IMR-90 (cell line): ENCODE measurements at regions not wholly inside any gene's neighbourhood (a gene's known extent, or its start where the extent isn't known, plus 50 kb on each side); places are given as distances from the start of the nearest gene placed in this dataset.

Experiments
- ATAC-seq: fragments of 200-7000 bp; cut with Tn5 transposase; 2 replicates; pipeline ENCODE4 v1.9.1; 2020; ENCODE audit warnings: low read depth, mild to moderate bottlenecking, moderate library complexity
- BruUV-seq: library from RNA; stranded (reverse); fragments of 400-500 nt; replicated peaks from 2 replicates; lab custom pipeline; 2021; lab: Mats Ljungman, UMichigan
- CTCF ChIA-PET: fragments of 300-600 bp; formaldehyde crosslinking; extraction: SDS; loops from one replicate; lab custom pipeline; 2021; ENCODE audit warnings: antibody characterized with exemption; lab: Yijun Ruan, JAX
- POLR2A ChIA-PET: fragments of 300-600 bp; sonication (Branson Sonifier 250); formaldehyde crosslinking; loops from one replicate; lab custom pipeline; 2022; ENCODE audit warnings: antibody characterized with exemption; ENCODE audit not compliant: unreplicated experiment; lab: Charles Lee
- DNase-seq: peaks from one replicate; pipeline ENCODE4 v3.0.0; 2013
- H2AFZ ChIP-seq: replicated peaks from 2 replicates; pipeline ENCODE3; 2013; ENCODE audit warnings: low read length, mild to moderate bottlenecking; ENCODE audit not compliant: poor library complexity
- H2AK5ac ChIP-seq: 2 replicates; pipeline ENCODE4 v1.6.1; 2013; ENCODE audit warnings: low read depth, low read length, inconsistent platforms
- H2AK9ac ChIP-seq: replicated peaks from 2 replicates; pipeline ENCODE3; 2013; ENCODE audit warnings: mild to moderate bottlenecking, low read depth, low read length, moderate library complexity; ENCODE audit not compliant: poor library complexity
- H2BK120ac ChIP-seq: 2 replicates; pipeline ENCODE4 v1.6.1; 2013; ENCODE audit warnings: low read depth, low read length, inconsistent platforms
- H2BK15ac ChIP-seq: 3 replicates; pipeline ENCODE4 v1.6.1; 2013; ENCODE audit warnings: low read depth, low read length, inconsistent platforms
- H2BK20ac ChIP-seq: 2 replicates; pipeline ENCODE4 v1.6.1; 2013; ENCODE audit warnings: low read depth, mild to moderate bottlenecking, inconsistent platforms, low read length, moderate library complexity
- H2BK5ac ChIP-seq: 2 replicates; pipeline ENCODE4 v1.6.1; 2013; ENCODE audit warnings: mild to moderate bottlenecking, low read depth, low read length, inconsistent platforms; ENCODE audit not compliant: poor library complexity, severe bottlenecking
- H3K14ac ChIP-seq: replicated peaks from 2 replicates; pipeline ENCODE4 v1.6.1; 2013; ENCODE audit warnings: low read depth, low read length, inconsistent platforms
- H3K18ac ChIP-seq: 2 replicates; pipeline ENCODE4 v1.6.1; 2013; ENCODE audit warnings: low read depth, low read length, control low read depth
- H3K23ac ChIP-seq: 2 replicates; pipeline ENCODE4 v1.6.1; 2013; ENCODE audit warnings: low read depth, low read length, inconsistent platforms
- H3K27ac ChIP-seq: 2 replicates; pipeline ENCODE4 v1.5.1; 2013; ENCODE audit warnings: mild to moderate bottlenecking, control low read depth, low read length; ENCODE audit not compliant: insufficient read depth
- H3K27me3 ChIP-seq: 2 replicates; pipeline ENCODE4 v1.6.1; 2013; ENCODE audit warnings: low read length; ENCODE audit not compliant: control insufficient read depth, insufficient read depth
- H3K36me3 ChIP-seq: 2 replicates; pipeline ENCODE4 v1.6.1; 2013; ENCODE audit warnings: low read length, mixed read lengths; ENCODE audit not compliant: control insufficient read depth, insufficient read depth
- H3K4ac ChIP-seq: 2 replicates; pipeline ENCODE4 v1.6.1; 2013; ENCODE audit warnings: low read depth, low read length, inconsistent platforms
- H3K4me1 ChIP-seq: 2 replicates; pipeline ENCODE4 v1.6.1; 2013; ENCODE audit warnings: low read length, mixed read lengths; ENCODE audit not compliant: control insufficient read depth, insufficient read depth
- H3K4me2 ChIP-seq: 2 replicates; pipeline ENCODE4 v1.6.1; 2013; ENCODE audit warnings: low read depth, mild to moderate bottlenecking, control low read depth, low read length, moderate library complexity
- H3K4me3 ChIP-seq: 2 replicates; pipeline ENCODE4 v1.5.1; 2013; ENCODE audit warnings: low read depth, mild to moderate bottlenecking, control low read depth, low read length, moderate library complexity; ENCODE audit not compliant: insufficient read depth
- H3K56ac ChIP-seq: 2 replicates; pipeline ENCODE4 v1.6.1; 2013; ENCODE audit warnings: low read length, inconsistent platforms; ENCODE audit not compliant: insufficient read depth; ENCODE audit errors: extremely low read depth
- H3K79me1 ChIP-seq, 2 experiments: 2 replicates each; pipeline ENCODE4 v1.6.1; 2013; ENCODE audit warnings: low read length in 2 of 2, inconsistent platforms in 1 of 2, low read depth in 1 of 2
- H3K9ac ChIP-seq: 2 replicates; pipeline ENCODE4 v1.6.1; 2013; ENCODE audit warnings: low read depth, low read length, control low read depth
- H3K9me1 ChIP-seq: 2 replicates; pipeline ENCODE4 v1.6.1; 2013; ENCODE audit warnings: low read length, inconsistent platforms; ENCODE audit not compliant: insufficient read depth
- H3K9me3 ChIP-seq: 2 replicates; pipeline ENCODE4 v1.6.1; 2013; ENCODE audit warnings: low read length; ENCODE audit not compliant: control insufficient read depth, insufficient read depth
- H4K20me1 ChIP-seq: 2 replicates; pipeline ENCODE4 v1.6.1; 2013; ENCODE audit warnings: low read length, inconsistent platforms; ENCODE audit not compliant: insufficient read depth
- H4K5ac ChIP-seq: 2 replicates; pipeline ENCODE4 v1.6.1; 2013; ENCODE audit warnings: mild to moderate bottlenecking, low read depth, low read length, control low read depth
- H4K8ac ChIP-seq, 2 experiments: 2 replicates each; pipeline ENCODE4 v1.6.1; 2013; ENCODE audit warnings: low read depth in 2 of 2, low read length in 2 of 2, control low read depth in 1 of 2, inconsistent platforms in 1 of 2
- H4K91ac ChIP-seq: 2 replicates; pipeline ENCODE4 v1.6.1; 2013; ENCODE audit warnings: low read depth, low read length, inconsistent platforms; ENCODE audit not compliant: insufficient read depth
- BHLHE40 ChIP-seq: fragments of 150-350 bp; IDR thresholded peaks from 2 replicates; pipeline ENCODE4 v1.6.1; 2016; ENCODE audit warnings: mild to moderate bottlenecking, low read depth, low read length
- CHD1 ChIP-seq: IDR thresholded peaks from 2 replicates; pipeline ENCODE4 v1.6.1; 2012; ENCODE audit warnings: low read depth, low read length, improper control_type of control experiment
- MAZ ChIP-seq: IDR thresholded peaks from 2 replicates; pipeline ENCODE4 v1.6.1; 2012; ENCODE audit warnings: low read depth, mild to moderate bottlenecking, low read length, improper control_type of control experiment, moderate library complexity, borderline replicate concordance
- MXI1 ChIP-seq: IDR thresholded peaks from 2 replicates; pipeline ENCODE4 v1.6.1; 2012; ENCODE audit warnings: low read depth, mild to moderate bottlenecking, low read length, moderate library complexity, borderline replicate concordance
- RCOR1 ChIP-seq: IDR thresholded peaks from 2 replicates; pipeline ENCODE4 v1.6.1; 2012; ENCODE audit warnings: mild to moderate bottlenecking, low read length, improper control_type of control experiment; ENCODE audit not compliant: insufficient replicate concordance
- dilution Hi-C: fragments of 300-500 bp; cut with HindIII; formaldehyde crosslinking; loops from one replicate; pipeline ENCODE4 v1.14.3; 2018; ENCODE audit warnings: low sequenced_read_pairs; ENCODE audit not compliant: unreplicated experiment
- in situ Hi-C: fragments of 300-500 bp; cut with MboI; formaldehyde crosslinking; loops from 3 replicates; pipeline ENCODE4 v1.14.3; 2019; ENCODE audit warnings: low sequenced_read_pairs, inconsistent platforms, mixed read lengths
- intact Hi-C: fragments of 100-400 bp; cut with micrococcal nuclease; formaldehyde crosslinking; loops from 2 replicates; pipeline ENCODE4 v1.10.0; 2022
- TF ChIP-seq, protein P1 (sequence below): conservative IDR thresholded peaks from 2 replicates; pipeline ENCODE4 v1.5.1; 2012; ENCODE audit warnings: mild to moderate bottlenecking, low read depth, low read length, improper control_type of control experiment
- TF ChIP-seq, protein P2 (sequence below): fragments of 150-350 bp; IDR thresholded peaks from 2 replicates; pipeline ENCODE4 v1.6.1; 2016; ENCODE audit warnings: low read depth, mild to moderate bottlenecking, low read length, moderate library complexity, borderline replicate concordance
- TF ChIP-seq, protein P3 (sequence below): fragments of 150-350 bp; IDR thresholded peaks from 2 replicates; pipeline ENCODE4 v1.6.1; 2017; ENCODE audit warnings: mild to moderate bottlenecking, antibody characterized with exemption, low read length, low read depth

DNA sequence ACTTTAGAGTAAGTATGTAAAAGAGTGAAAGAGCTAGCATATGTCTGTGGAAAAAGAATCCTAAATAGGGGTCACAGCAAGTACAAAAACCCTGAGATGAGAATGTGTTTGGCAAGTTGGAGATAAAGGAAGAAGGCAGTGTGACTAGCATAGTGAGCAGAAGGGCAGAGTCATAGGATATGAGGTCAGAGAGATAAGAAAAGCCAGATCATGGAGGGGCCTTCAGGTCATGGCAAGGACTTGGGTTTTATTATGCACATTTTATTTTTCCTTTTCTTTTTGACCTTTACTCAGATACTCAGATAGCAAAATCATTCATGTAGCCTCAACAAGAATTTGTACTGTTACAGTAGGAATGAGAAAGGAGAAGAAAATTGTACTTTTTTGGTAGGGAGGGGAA, 138.0 kb downstream of the GJA1 start:
- DNase-seq (no peak), ATAC-seq (peak; percentile 56)
- Histone ChIP-seq H3K9me1 (peaks cover 5% of the 10 kb centered on the region), H2AK5ac (no peak overlapping the region), H3K9ac (no peak overlapping the region), H3K79me1 (no peaks in the 10 kb centered on the region), H3K9me3 (no peaks in the 10 kb centered on the region), H3K23ac (no peak overlapping the region; the same call in 1 of the 2 replicates), H3K36me3 (no peaks in the 10 kb centered on the region), H3K4ac (no peak overlapping the region; the same call in 1 of the 2 replicates), H2BK5ac (peak overlapping the region; percentile 20), H3K4me3 (no peak overlapping the region), H2BK120ac (no peak overlapping the region), H3K4me2 (peak overlapping the region; percentile 55; the same call in 1 of the 2 replicates), H4K91ac (no peak overlapping the region), H3K27ac (no peak overlapping the region), H4K5ac (no peak overlapping the region), H2AFZ (no peak overlapping the region), H3K18ac (peak overlapping the region; percentile 37; the same call in 1 of the 2 replicates), H4K20me1 (no peaks in the 10 kb centered on the region), H3K14ac (no peak overlapping the region), H3K4me1 (peaks cover 2% of the 10 kb centered on the region), H2AK9ac (no peak overlapping the region), H3K56ac (no peak overlapping the region), H2BK20ac (no peak overlapping the region), H4K8ac (no peak overlapping the region; a peak in 1 of 4 replicates), H2BK15ac (no peak overlapping the region; the same call in 2 of the 3 replicates), H3K27me3 (no peaks in the 10 kb centered on the region)
- TF ChIP-seq, protein P1, sequence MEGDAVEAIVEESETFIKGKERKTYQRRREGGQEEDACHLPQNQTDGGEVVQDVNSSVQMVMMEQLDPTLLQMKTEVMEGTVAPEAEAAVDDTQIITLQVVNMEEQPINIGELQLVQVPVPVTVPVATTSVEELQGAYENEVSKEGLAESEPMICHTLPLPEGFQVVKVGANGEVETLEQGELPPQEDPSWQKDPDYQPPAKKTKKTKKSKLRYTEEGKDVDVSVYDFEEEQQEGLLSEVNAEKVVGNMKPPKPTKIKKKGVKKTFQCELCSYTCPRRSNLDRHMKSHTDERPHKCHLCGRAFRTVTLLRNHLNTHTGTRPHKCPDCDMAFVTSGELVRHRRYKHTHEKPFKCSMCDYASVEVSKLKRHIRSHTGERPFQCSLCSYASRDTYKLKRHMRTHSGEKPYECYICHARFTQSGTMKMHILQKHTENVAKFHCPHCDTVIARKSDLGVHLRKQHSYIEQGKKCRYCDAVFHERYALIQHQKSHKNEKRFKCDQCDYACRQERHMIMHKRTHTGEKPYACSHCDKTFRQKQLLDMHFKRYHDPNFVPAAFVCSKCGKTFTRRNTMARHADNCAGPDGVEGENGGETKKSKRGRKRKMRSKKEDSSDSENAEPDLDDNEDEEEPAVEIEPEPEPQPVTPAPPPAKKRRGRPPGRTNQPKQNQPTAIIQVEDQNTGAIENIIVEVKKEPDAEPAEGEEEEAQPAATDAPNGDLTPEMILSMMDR, result no peak
- TF ChIP-seq CHD1 (no peak), MAZ (no peak), MXI1 (no peak), BHLHE40 (no peak), RCOR1 (no peak)
- TF ChIP-seq, protein P2, sequence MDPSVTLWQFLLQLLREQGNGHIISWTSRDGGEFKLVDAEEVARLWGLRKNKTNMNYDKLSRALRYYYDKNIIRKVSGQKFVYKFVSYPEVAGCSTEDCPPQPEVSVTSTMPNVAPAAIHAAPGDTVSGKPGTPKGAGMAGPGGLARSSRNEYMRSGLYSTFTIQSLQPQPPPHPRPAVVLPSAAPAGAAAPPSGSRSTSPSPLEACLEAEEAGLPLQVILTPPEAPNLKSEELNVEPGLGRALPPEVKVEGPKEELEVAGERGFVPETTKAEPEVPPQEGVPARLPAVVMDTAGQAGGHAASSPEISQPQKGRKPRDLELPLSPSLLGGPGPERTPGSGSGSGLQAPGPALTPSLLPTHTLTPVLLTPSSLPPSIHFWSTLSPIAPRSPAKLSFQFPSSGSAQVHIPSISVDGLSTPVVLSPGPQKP, result no peak
- TF ChIP-seq, protein P3, sequence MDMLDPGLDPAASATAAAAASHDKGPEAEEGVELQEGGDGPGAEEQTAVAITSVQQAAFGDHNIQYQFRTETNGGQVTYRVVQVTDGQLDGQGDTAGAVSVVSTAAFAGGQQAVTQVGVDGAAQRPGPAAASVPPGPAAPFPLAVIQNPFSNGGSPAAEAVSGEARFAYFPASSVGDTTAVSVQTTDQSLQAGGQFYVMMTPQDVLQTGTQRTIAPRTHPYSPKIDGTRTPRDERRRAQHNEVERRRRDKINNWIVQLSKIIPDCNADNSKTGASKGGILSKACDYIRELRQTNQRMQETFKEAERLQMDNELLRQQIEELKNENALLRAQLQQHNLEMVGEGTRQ, result no peak
- ChIA-PET POLR2A (no interaction called here), CTCF (interaction anchor here (0.6 kb wide), 1 partner anchor 161 kb away, joined by 4 read pairs; no protein-coding TSS in a partner anchor)
- in situ Hi-C loops, result no loop called here
- no TSS peak for BruUV-seq
- intact Hi-C loops, result no loop called here
- dilution Hi-C loops, result no loop called here
